ENCODE measurements at regions not wholly inside any gene's neighbourhood (a gene's known extent, or its start where the extent isn't known, plus 50 kb on each side); places are given as distances from the start of the nearest gene placed in this dataset.
"Not testable (repeated sequence)": the region's sequence is repeated elsewhere in the genome, so short reads cannot be mapped to it uniquely, and the experiment has no call there.

GRCh38 chr12:72178871-72179270 lies 93.3 kb upstream of the TRHDE start:
- H3K4me3 ChIP-seq (ENCODE audit: low read length) = no peak overlapping the region
- H3K27me3 ChIP-seq (ENCODE audit: insufficient read depth, low read depth, low read length) = no peaks in the 10 kb centered on the region
- no peak overlapping the region for H3K27ac ChIP-seq (ENCODE audit: low read length)
- H4K20me1 ChIP-seq (ENCODE audit: insufficient read depth) = no peaks in the 10 kb centered on the region
- H3K4me2 ChIP-seq (ENCODE audit: low read length) = no peak overlapping the region
- no peak overlapping the region for H2AFZ ChIP-seq (ENCODE audit: low read depth, low read length)
- H3F3A ChIP-seq (ENCODE audit: insufficient read depth, low read length, poor library complexity, severe bottlenecking) = no peaks in the 10 kb centered on the region
- no peak overlapping the region for H3K9ac ChIP-seq (ENCODE audit: low read length)
- no peak for TF ChIP-seq REST (IDR thresholded peaks at IDR 0.05; ENCODE audit: borderline replicate concordance)
- no peaks in the 10 kb centered on the region for H3K79me2 ChIP-seq (replicated peaks; ENCODE audit: insufficient read depth, low read length)
- H3K9me2 ChIP-seq (ENCODE audit: insufficient read depth, low read length) = no peaks in the 10 kb centered on the region
- H3K9me3 ChIP-seq (ENCODE audit: low read length) = no peaks in the 10 kb centered on the region
- H3K36me3 ChIP-seq (ENCODE audit: insufficient read depth, low read length) = no peaks in the 10 kb centered on the region

DNA sequence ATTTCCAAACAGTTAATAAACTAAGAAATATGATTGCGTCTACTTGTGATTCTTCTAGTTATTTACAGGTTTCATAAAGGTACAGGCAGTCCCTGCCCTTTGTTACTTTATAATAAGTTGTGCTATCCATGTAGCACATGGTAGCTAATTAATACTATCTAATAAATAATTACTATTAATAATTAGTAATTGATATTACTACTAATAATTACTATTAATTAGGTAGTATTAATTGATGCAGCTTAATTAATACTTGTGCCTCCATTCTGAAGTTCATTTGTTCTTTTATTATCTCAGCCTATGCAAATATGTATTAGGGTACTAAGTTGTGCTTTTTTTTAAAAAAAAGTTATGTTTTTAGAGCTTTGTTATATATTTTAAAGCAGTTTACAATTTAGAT lies 92.3 kb upstream of the TRHDE start:
- Histone ChIP-seq H3K9me3 (ENCODE audit: low read length) (no peaks in the 10 kb centered on the region), H3K4me3 (ENCODE audit: low read length) (no peak overlapping the region), H3K36me3 (ENCODE audit: insufficient read depth, low read length) (no peaks in the 10 kb centered on the region), H3K9ac (ENCODE audit: low read length) (no peak overlapping the region), H3K9me2 (ENCODE audit: insufficient read depth, low read length) (no peaks in the 10 kb centered on the region), H2AFZ (ENCODE audit: low read depth, low read length) (no peak overlapping the region), H3K79me2 (replicated peaks; ENCODE audit: insufficient read depth, low read length) (no peaks in the 10 kb centered on the region), H3F3A (ENCODE audit: insufficient read depth, low read length, poor library complexity, severe bottlenecking) (no peaks in the 10 kb centered on the region), H4K20me1 (ENCODE audit: insufficient read depth) (no peaks in the 10 kb centered on the region), H3K27me3 (ENCODE audit: insufficient read depth, low read depth, low read length) (no peaks in the 10 kb centered on the region), H3K27ac (ENCODE audit: low read length) (no peak overlapping the region), H3K4me2 (ENCODE audit: low read length) (no peak overlapping the region)
- no peak for TF ChIP-seq EZH2 (IDR thresholded peaks at IDR 0.05; ENCODE audit: borderline replicate concordance, insufficient read depth, low read length, poor library complexity, severe bottlenecking)
- no peak for TF ChIP-seq MXI1 (conservative IDR thresholded peaks at IDR 0.05; ENCODE audit: poor library complexity, severe bottlenecking)
- TF ChIP-seq REST (IDR thresholded peaks at IDR 0.05; ENCODE audit: borderline replicate concordance) = no peak
- TF ChIP-seq EP300 (conservative IDR thresholded peaks at IDR 0.05; ENCODE audit: poor library complexity, severe bottlenecking) = no peak
- no peak for TF ChIP-seq RAD21 (conservative IDR thresholded peaks at IDR 0.05)
- TF ChIP-seq, protein P1, sequence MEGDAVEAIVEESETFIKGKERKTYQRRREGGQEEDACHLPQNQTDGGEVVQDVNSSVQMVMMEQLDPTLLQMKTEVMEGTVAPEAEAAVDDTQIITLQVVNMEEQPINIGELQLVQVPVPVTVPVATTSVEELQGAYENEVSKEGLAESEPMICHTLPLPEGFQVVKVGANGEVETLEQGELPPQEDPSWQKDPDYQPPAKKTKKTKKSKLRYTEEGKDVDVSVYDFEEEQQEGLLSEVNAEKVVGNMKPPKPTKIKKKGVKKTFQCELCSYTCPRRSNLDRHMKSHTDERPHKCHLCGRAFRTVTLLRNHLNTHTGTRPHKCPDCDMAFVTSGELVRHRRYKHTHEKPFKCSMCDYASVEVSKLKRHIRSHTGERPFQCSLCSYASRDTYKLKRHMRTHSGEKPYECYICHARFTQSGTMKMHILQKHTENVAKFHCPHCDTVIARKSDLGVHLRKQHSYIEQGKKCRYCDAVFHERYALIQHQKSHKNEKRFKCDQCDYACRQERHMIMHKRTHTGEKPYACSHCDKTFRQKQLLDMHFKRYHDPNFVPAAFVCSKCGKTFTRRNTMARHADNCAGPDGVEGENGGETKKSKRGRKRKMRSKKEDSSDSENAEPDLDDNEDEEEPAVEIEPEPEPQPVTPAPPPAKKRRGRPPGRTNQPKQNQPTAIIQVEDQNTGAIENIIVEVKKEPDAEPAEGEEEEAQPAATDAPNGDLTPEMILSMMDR (IDR thresholded peaks at IDR 0.05; ENCODE audit: poor library complexity, severe bottlenecking) = no peak
- no peak for TF ChIP-seq SMC3 (conservative IDR thresholded peaks at IDR 0.05; ENCODE audit: poor library complexity)
- no peak for TF ChIP-seq TAF1 (IDR thresholded peaks at IDR 0.05; ENCODE audit: low read depth)
- no peak for TF ChIP-seq POLR2AphosphoS5 (IDR thresholded peaks at IDR 0.05)

GRCh38 chr12:72184971-72185533 lies 87.1 kb upstream of the TRHDE start:
- H3F3A ChIP-seq (ENCODE audit: insufficient read depth, low read length, poor library complexity, severe bottlenecking); H2AFZ ChIP-seq (ENCODE audit: low read depth, low read length); H3K27ac ChIP-seq (ENCODE audit: low read length); H3K9me2 ChIP-seq (ENCODE audit: insufficient read depth, low read length); H3K27me3 ChIP-seq (ENCODE audit: insufficient read depth, low read depth, low read length); H3K9ac ChIP-seq (ENCODE audit: low read length); H3K9me3 ChIP-seq (ENCODE audit: low read length); H3K79me2 ChIP-seq (replicated peaks; ENCODE audit: insufficient read depth, low read length); H4K20me1 ChIP-seq (ENCODE audit: insufficient read depth); H3K4me2 ChIP-seq (ENCODE audit: low read length); H3K36me3 ChIP-seq (ENCODE audit: insufficient read depth, low read length); H3K4me3 ChIP-seq (ENCODE audit: low read length): not testable (repeated sequence)

Measured in neural cell (in vitro differentiated cells).